ENCODE measurements at regions not wholly inside any gene's neighbourhood (a gene's known extent, or its start where the extent isn't known, plus 50 kb on each side); places are given as distances from the start of the nearest gene placed in this dataset.

DNA sequence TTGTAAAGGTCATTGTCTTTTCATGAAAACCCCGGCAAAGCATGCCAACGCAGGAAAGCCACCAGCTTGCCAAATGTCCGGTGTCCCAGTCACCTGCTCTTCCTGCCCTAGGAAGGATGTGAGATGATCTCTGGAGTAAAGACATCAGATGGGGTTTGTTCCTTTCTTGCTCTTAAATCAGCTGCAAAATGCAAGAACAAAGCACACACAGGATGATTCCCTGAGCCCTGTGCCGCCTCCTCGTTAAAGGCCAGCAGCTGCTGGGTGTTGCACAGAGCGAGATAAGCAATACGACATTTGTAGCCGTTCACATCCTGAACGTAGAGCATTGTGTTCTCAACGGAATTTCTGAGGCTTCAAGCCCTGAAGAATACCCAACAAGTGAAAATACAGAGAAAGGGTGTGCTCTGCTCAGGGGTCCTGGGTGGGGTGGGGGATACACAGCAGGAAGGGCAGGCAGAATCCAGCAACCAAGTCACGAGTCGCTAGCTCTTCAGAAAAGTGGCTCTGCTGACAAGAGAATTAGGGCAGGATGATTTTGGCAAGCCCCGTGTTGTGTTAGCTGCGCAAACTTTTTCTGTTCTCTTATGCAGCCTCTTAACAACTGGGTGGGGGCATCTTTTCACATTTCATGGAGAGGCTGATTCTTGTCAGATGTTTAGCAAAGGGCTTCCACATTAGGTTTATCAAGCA is 229.2 kb upstream of the MAP3K1 start:
- peak; percentile 39 for DNase-seq

DNA sequence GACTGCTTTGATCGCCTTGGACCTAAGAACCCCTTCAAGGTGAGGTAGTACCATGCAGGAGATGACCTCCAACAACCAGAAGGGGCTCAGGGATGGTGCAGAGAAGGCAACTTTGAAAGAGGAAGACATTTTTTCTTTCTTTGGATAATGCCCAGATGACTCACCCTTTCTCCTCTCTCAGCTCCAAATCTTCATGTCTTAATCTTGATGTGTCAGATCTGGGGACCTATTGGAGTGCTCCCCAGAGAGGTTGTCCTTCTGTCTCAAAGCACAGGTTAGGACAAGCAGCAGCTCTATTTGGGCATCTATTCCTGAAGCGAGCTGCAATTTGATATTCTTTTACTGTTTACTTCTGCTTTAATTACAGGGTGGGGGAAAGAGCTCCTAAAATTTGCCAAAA is 229.9 kb upstream of the MAP3K1 start:
- no peak for DNase-seq

DNA sequence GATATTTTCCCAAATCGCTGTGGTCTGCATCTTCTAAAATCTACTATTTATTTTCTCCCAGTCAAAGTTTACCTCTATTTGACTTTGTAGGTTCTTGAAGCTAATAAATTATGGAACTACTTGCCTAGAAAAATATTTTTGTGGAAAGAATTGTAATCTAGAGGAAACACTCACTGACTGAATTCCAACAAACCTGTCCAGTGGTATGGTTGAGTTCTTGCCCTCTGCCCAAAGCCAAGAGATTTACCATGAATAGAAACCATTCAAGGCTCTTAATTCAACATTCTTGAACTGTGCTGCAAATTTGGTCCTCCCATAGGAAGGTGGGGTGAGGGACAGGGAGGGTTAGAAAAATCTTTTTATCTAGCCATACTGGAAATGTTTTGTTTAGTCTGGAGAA is 233.9 kb upstream of the MAP3K1 start:
- DNase-seq: no peak

DNA sequence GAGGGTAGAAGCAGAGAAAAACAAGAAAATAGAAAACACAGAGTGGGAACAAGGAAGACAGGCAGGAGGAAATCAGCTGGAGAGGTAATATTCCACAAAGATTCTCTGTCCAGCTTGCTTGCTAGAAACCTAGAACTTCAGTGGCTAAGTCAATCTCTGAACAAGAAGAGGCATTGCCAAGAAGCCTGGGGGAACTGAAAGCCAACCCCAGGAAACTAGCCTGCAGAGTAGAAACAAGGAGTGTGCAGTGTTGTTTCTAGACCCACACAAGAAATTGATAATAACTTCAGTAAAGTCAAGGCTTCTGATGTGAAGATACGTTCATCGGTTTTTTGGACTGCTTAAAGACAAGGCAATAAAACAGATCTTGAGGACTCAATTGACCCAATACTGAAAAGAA is 234.5 kb upstream of the MAP3K1 start:
- no peak for DNase-seq

DNA sequence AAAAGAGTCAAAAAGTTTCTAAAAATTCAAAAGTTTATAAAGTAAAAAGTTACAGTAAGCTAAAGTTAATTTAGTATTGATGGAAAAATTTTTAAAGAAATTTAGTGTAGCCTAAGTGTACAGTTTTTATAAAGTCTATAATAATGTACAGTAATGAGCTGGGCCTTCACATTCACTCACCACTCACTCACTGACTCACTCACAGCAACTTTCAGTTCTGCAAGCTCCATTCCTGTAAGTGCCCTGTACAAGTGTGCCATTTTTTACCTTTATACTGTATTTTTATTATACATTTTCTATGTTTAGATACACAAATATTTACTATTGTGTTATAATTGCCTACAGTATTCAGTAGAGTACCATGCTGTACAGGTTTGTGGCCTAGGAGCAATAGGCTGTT is 239.5 kb upstream of the MAP3K1 start:
- no peak for DNase-seq

DNA sequence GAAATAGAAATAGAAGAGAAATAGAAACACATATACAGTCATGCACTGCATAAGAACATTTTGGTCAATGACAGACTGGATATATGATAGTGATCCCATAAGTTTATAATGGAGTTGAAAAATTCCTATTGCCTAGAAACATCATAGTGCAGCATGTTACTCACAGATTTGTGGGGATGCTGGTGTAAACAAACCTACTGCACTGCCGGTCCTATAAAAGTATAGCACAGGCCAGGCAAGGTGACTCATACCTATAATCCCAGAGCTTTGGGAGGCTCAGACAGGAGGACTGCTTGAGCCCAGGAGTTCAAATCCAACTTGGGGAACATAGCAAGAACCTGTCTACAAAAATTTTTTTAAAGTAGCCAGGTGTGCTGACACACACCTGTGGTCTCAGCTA is 240.6 kb upstream of the MAP3K1 start:
- DNase-seq: no peak

DNA sequence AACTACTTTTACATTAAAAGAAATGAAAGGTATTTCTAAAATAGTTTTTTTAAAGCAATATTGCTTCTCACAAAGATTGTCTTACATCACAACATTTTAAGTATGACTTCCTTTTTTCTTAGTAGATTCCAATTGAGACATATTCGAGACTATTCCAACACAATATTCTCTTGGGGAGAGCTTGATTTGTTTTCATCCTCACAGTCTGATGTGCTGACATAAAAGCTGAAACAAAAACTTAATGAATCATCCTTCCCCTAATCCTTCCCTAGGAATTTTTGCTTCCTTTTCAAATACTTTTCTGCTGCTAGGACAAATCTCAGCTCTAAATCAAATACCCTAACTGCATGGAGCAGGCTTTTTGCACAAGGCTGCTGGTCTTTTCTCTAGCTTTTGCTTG is 245.8 kb upstream of the MAP3K1 start:
- DNase-seq: no peak

DNA sequence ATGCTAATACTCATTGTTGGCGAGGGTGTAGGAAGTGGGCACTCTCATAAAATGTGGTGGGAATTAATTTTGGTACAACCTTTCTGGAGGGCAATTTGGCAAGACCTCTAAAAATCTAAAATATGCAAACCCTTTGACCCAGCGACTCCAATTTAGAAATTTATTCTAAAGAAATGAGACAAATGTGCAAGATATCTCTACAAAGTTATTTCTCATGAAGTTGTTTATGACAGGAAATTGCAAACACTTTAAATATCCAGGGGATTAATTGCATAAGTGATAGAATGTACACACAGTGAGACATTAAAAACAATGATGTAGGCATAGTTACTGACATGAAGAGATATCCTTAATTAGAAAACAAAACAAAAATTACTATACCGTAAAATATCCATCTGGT is 246.3 kb upstream of the MAP3K1 start:
- no peak for DNase-seq

DNA sequence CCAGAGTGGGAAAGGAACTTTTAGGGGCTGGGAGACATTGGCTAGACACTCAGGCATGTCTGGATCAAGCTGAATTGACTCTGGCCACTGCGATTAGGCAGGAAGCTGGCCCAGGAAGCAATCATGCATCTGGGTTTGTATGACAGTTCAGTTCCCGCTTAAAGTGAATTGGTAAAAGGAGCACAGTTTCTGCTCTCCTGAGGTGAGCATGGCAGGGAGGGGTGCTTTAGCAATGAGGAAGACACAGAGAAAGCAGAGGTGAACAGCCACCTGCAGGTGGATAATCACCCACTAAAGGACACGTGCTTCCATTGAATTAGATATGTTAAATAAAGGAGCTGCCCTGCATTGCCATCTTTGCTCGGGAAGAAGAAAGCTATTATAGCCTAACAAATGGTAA is 248.1 kb upstream of the MAP3K1 start:
- DNase-seq: no peak

DNA sequence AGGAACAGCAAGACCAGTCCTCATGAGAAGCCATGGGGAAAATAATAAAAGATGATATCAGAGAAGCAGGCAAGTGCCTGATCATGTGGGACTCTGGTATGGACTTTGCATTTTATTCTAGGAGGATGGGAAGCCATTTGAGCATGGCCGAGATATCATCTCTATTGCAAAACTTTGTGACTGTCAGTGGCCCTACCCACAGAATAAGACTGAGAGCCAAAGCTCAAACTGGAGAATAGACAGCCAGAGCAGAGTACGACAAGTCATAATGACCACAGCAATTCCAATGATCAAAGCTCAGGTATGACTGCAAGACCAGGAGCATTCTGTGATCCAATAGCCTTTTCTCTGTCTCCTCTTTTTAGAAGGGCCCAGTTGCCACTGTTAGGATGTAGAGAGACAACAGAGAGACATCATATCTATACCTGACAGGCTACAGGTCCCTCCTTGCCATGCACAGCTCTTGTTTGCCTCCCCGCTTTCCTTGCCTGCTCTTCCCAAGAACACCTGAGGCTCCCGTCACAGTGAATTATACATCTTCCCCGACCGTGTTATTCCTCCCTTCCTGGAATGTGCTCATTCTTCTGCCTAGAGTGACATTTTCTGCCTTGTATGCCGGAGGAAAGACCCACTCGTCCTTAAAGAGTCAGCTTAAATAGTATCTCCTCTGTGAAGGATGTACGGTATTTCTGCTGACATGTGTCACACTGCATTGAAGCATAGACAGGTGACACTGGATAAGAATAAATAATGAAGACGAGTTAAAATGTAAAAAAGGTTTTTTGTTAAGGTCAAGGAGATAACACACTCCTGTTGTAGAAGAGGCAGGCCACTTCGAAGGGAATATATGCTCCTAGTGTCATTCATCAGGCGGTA is 248.7 kb upstream of the MAP3K1 start:
- DNase-seq: no peak

DNA sequence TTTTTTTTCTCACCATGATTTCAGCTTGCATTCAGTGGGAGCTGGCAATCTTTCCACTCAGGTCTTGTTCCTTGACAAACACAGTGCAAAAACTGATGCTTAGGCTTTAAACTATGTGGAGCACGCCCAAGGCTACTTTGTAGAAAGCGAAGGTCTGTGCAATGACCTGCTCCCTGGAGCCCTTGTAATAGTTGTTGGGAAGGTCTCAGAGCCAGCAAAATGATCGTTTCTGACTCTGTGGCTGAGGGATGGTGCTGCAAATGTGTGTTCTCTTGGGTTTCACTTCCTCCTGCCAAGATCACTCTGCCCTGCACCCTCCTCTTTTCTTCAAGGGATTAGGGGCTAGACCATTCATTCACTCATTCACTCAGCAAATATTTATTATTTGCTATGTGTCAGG is 249.7 kb upstream of the MAP3K1 start:
- no peak for DNase-seq

DNA sequence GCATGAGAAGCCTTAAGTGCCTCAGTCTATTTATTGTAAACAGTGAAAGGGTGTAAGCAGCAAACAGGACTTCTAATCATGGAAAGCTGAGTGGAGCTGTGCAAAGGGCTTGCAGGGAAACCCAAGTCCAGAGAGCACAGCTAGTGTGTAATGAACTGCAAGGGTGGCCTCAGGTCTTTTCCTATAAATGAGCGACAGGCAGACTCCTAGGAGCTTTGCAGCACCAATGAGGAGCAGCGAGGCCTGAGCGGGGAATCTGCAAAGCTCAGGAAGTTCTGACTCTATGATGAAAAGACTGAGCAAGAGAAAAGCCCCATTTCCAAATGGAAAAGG is 250.1 kb upstream of the MAP3K1 start:
- no peak for DNase-seq

DNA sequence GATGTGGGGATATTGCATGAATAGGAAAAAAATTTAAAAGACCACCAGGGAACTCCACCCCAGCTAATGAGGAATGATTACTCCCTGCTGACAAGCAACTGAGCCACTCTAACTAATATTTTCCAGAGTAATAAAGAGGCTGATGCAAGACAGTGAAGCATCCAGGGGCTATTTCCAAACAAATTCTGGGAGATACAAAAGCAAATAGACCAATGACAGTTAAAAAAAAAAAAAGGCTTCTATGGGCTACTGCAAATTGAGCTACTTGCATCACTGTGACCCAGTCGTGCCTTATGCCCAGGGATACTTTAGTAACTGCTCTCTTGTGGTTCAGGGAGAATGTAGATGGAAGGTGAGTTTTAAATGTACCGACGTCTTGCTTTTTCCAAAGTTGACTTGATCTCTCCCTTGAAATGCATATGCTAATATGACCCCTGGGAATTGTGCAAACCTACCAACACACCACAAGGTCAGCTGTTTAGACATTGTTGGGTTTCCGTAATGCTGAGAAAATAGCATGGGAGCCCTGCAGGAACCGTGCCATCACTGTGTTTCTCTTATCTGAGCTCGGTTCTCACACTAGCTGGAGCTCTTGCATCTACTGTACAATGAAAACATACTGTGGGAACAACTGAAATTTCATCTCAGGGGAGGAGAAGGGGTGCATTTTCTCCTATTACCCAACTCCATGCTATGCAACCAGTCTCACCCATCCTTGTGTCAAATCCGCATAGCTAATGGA is 250.6 kb upstream of the MAP3K1 start:
- no peak for DNase-seq

DNA sequence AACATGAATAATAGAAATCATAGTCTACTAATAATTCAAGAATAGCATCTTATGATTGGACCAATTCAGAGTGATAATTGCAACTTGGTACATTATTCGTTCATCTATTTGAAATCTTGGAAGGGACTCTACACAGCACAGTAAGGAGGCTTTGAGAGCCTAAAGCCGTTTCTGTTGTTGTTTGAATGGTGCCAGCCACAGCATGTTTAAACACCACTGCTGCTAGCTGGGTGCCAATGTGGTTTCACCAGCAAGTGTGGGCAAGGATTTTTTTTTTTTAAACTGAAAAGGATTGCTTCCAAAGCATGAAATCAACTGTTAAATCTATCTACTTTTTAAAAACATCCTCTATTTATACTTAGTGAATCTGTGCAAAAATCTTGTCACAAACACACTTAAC is 253.9 kb upstream of the MAP3K1 start:
- DNase-seq: no peak

DNA sequence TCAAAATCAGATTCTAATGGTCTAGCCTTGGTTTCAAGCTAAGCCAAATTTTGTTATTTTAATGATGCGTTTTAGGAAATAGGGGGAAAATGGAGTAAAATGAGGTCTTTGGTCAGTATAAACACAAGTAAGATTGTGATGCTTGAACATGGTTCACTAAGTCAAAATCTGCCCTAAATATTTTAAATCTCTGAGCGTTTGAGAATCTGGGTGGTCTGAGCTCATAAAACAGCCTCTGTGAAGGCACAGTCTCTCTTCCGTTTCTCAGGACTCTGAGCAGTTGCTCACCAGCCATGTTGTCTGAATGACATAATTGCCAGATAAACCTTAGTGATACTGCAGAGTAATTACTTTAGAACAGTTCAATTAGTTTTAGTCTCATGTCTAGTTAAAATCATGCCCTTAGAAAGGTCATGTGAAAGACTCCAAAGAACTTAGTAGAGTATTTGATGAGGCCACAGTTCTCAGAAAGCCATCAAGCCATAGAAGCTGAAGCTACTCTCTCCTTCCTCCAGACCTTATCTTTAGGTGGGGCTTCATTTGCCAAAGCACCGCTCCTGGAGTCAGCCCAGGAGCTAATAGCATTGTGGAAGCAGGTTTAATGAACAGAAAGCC is 257.1 kb upstream of the MAP3K1 start:
- no peak for DNase-seq

DNA sequence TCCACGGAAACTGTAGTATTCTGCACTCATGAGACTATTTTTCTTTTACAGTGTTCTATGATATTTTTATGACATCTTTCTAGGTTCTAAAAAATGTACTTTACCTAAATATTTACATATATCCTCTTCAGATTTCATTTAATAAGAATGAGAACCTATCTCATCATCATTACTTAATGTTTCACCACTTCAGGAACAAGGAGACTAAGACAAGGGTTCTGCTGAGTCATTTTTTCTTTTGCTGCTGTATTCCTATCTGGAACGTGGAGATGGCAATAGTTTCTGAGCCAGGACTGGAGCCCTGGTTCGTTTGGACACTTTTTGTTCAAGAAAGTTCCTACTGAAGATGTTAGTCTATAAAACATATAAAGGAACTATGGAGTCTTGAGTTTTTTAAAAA is 258.2 kb upstream of the MAP3K1 start:
- no peak for DNase-seq

DNA sequence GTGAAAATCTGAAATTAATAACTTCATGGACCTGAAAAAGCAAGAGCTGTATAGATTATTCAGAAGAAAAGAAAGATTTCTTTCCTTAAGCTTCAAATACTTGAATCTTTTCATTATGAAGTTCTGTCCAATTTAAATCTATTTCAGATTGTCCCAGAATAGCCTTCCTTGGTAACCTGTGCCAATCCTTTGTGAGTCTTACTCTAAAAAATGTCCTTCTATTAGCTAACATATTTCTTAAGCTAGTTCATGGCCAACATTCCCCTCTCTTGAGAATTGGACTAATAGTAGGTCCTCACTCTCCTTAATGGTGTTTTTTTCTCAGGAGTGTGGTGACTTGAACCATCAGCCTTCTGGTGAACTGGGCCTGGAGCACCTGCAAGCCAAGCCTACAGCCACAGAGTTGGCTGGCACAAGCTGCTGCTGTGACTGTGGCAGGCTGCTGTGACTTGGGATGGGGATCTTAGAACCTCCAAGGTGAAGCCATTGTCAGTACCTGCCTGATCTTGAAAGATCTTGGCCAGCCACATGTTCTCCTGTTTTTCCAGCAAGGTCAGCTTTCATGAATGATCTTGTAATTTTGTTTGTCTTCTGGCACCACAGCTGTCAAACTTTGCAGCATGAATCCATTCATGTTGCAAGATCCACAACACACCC is 262.6 kb upstream of the MAP3K1 start:
- no peak for DNase-seq

DNA sequence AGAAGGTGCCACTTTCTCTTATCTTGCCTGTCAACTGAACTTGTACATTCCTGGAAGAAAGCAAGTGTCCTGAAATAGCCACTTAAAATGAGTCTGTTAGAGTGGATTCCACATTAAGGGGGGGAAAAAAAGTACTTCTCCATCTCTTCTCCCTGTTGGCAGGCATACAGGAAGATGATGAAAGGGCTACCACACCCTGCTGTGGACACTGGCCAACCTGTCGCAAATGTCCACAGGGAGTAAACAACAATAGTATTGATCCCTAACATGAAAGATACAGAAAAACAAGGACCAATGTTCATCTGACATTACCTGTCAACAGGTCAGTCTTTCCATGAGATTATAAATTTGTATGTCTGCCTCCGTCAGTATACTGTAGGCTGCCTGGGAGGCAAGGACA is 265.1 kb upstream of the MAP3K1 start:
- no peak for DNase-seq

DNA sequence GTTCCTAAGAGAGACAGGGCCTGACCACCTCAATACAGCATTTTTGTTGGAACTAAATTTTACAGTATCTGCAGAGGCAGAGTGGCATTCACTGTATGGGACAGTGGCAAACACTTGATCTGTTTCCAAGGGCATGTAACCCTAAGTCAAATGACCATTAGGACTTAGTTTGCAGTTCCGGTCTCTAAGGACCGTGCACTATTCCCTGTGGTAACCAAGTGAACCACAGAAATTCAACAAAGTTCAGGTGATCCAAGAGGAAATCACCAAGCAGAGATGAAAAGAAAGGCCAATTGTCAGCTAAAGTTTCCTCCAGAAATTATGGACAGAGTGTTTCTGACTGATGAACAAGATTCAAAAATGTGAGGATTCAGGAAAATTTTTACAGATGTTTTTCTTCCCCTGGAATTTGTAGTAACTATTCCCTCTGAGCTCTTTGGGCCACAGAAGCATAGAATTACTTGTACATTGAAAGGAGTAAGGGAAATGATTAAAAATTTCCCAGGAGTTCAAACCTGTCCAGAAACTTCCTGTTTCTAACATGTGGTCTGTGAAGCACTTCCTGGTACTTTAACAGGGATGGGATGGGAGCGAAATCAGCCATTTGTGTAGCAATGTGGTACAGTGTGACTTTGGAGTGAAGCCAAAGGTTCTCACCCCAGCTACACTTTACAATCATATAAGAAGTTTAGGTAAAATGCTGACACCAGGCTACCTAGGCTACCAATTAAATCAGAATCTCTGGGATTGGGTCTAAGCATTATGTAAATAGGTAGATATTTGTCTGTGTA is 266.1 kb upstream of the MAP3K1 start:
- DNase-seq: no peak

DNA sequence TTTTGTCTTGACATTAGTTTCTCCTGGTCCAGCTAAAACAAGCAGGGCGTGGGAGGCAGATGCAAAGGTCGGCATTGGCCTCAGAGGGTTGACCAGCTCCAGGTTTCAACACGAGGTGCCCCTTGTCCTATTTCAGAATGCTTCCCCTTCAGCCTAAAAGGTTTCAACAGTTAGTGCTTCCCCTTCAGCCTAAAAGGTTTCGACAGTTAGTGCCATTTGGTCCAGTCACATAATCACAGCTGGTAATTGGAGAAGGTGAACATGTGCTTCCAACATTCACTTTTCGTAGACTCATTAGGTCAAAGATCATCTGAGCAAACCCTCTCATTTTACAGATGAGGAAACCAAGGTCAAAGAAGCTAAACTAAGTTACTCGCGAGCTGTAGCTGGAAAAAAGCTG is 270.3 kb upstream of the MAP3K1 start:
- DNase-seq: no peak

DNA sequence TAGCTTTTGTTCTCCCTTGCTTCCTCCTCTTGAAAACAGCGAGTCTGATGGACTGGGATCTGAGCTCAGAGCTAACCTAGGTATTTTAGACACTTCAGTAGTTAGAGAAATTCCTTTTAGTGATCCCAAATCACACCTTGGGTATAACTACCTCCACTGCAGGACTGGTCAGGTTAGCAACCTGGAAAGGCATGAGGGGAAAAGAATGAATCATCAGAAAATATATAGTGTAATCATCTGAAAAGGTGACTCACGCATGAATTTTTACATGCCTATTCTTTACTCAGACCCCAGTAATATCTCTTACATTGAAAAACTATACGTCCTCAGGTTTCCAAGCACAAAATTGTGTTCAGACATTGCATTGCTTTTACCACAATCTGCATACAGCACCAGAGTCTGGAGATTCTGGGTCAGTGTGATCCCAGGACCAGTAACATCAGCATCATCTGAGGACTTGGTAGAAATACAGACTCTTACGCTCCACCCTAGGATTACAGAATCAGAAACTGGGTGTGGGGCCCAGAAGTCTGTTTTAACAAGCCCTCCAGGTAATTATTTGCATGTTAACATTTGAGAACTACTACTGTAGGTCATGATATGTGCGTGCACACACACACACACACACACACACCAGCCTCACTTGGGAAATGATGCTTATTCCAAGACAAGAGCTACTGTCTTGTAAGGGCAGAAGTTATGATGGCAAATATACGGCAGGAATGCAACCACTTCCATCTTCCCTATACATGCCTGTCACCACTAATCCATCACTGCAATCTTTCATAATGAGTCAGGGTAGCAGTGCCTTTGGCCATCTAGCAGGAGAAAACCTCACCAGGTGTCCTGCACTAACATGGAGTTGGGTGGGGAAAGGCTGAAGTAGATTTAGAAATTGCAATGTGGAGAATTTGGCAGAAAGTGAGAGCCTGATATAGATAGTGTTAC is 271.6 kb upstream of the MAP3K1 start:
- DNase-seq: no peak
